ENCODE measurements at regions not wholly inside any gene's neighbourhood (a gene's known extent, or its start where the extent isn't known, plus 50 kb on each side); places are given as distances from the start of the nearest gene placed in this dataset.

- TF ChIP-seq, protein P1, sequence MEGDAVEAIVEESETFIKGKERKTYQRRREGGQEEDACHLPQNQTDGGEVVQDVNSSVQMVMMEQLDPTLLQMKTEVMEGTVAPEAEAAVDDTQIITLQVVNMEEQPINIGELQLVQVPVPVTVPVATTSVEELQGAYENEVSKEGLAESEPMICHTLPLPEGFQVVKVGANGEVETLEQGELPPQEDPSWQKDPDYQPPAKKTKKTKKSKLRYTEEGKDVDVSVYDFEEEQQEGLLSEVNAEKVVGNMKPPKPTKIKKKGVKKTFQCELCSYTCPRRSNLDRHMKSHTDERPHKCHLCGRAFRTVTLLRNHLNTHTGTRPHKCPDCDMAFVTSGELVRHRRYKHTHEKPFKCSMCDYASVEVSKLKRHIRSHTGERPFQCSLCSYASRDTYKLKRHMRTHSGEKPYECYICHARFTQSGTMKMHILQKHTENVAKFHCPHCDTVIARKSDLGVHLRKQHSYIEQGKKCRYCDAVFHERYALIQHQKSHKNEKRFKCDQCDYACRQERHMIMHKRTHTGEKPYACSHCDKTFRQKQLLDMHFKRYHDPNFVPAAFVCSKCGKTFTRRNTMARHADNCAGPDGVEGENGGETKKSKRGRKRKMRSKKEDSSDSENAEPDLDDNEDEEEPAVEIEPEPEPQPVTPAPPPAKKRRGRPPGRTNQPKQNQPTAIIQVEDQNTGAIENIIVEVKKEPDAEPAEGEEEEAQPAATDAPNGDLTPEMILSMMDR (optimal IDR thresholded peaks at IDR 0.05 in 1 of 3, IDR thresholded peaks at IDR 0.05 in 1 of 3, conservative IDR thresholded peaks at IDR 0.05 in 1 of 3; ENCODE audit: extremely low read depth in 1 of 3, insufficient read depth in 2 of 3, low read length in 3 of 3): no peak
- no peak for TF ChIP-seq EZH2 (IDR thresholded peaks at IDR 0.05; ENCODE audit: low read length)
Observed at GRCh38 chr4:77538144-77538543, 67.5 kb upstream of the CXCL13 start.
